Panc1 (cell line): ENCODE measurements at regions not wholly inside any gene's neighbourhood (a gene's known extent, or its start where the extent isn't known, plus 50 kb on each side); places are given as distances from the start of the nearest gene placed in this dataset.

Source experiments
- CTCF ChIP-seq: fragments of 450-650 bp; IDR thresholded peaks from 2 replicates; pipeline ENCODE4 v1.5.1; 2017; ENCODE audit warnings: mild to moderate bottlenecking
- POLR2AphosphoS5 ChIP-seq: IDR thresholded peaks from 2 replicates; pipeline ENCODE4 v1.6.1; 2012; ENCODE audit warnings: mild to moderate bottlenecking, low read depth, low read length, moderate library complexity
- REST ChIP-seq, 2 experiments: IDR thresholded peaks; 2 replicates each; pipeline ENCODE4 v1.6.1; 2011 to 2012; ENCODE audit warnings: low read depth in 2 of 2, control low read depth in 1 of 2, low read length in 1 of 2, mild to moderate bottlenecking in 1 of 2, moderate library complexity in 1 of 2; ENCODE audit not compliant: insufficient read depth in 1 of 2
- SIN3A ChIP-seq: IDR thresholded peaks from 2 replicates; pipeline ENCODE4 v1.6.1; 2012; ENCODE audit warnings: low read depth, mild to moderate bottlenecking, low read length, moderate library complexity, borderline replicate concordance; ENCODE audit not compliant: insufficient read depth
- TCF7L2 ChIP-seq: IDR thresholded peaks from 2 replicates; pipeline ENCODE4 v1.6.1; 2011; ENCODE audit warnings: mild to moderate bottlenecking, low read depth, low read length, inconsistent platforms

GRCh38 chr7:113775401-113775800, 143.4 kb downstream of the PPP1R3A start:
- TF ChIP-seq CTCF (no peak), POLR2AphosphoS5 (no peak), SIN3A (no peak), REST (IDR thresholded peaks at IDR 0.05; ENCODE audit: insufficient read depth in 1 of 2, low read depth in 2 of 2, low read length in 1 of 2) (no peak), TCF7L2 (no peak)
